ENCODE measurements at regions not wholly inside any gene's neighbourhood (a gene's known extent, or its start where the extent isn't known, plus 50 kb on each side); places are given as distances from the start of the nearest gene placed in this dataset.

DNA sequence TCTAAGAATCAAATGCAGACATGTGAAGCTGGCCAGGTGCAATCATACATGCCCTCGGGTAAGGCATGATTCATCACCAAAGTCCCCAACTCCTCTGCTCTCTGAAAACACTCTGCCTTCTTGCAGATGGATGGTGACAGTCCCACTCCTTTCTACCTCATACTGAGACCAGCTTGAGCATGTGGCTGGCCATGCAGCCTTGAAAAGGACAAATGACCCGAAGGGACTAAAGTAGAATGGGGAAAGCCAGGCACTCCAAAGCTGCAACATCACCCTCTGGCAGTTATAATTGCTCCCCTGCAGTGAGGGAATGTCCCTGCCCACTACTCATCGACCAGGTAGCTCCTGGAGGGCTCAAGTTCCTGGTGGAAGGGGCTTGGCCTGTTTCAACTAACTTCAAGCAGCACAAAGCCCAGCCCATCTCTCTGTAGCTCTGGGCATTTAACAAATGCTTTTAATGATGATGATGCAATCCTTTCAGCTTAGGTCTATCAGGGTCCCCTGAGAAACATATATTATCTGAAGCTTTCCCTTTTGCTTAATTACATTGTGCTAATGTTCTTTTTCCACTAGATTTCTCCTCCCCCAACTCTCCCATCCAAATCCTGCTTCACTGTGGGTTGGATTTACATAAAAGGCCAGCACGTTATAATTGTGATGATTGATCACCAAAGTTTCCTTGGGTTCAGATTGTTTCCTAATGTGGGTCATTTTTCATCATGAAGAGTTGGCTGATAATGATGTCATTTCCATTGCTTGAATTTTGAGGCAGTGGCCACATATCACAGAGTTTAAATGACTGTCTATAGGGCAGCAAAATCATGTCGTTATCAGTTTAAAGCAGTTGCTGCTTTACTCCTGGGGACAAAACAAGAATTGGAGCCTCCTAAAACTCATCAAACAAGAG, 436.5 kb upstream of the SLC30A5 start:
- Histone ChIP-seq H3K36me3 (ENCODE audit: control insufficient read depth in 3 of 3, insufficient read depth in 3 of 3, low read length in 3 of 3) (no peaks in the 10 kb centered on the region), H3K27ac (ENCODE audit: low read depth, low read length) (no peak overlapping the region), H3K4me1 (ENCODE audit: control insufficient read depth in 3 of 3, insufficient read depth in 3 of 3, low read length in 3 of 3) (peaks cover 4 to 8% (median 6%) of the 10 kb centered on the region in 3 donors), H3K4me3 (ENCODE audit: low read length in 3 of 3) (no peak overlapping the region), H3K9me3 (ENCODE audit: control insufficient read depth in 3 of 3, low read length in 3 of 3) (no peaks in the 10 kb centered on the region), H3K27me3 (ENCODE audit: control insufficient read depth in 3 of 3, insufficient read depth in 3 of 3, low read length in 3 of 3) (no peaks in the 10 kb centered on the region), H3K9ac (ENCODE audit: low read depth in 1 of 3, low read length in 3 of 3) (no peak overlapping the region)

DNA sequence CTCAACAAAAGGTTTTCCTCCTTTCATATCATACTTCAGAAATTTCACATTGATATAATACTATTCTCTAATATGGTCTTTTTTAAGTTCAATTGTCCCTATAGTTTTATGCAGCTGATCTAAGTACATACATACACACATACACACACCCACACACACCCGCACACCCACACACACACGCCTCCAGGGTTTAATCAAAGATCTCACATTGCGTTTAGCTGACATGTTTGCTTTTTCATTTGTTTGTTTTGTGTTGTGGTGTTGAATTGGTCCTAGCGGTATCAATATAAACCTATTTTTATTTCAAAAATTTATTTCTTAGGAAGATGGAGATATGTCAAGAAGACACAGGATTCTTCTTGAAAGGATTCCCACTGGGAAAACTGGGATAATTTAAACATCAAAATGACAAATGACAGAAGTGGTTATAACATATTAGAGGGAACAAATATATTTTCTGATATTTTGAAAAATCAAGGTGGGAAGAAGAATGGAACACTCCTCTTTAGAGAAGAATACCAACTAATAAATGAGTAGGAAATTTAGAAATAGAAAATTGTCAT, 434.9 kb upstream of the SLC30A5 start:
- no peaks in the 10 kb centered on the region for H3K9me3 ChIP-seq (ENCODE audit: control insufficient read depth in 3 of 3, low read length in 3 of 3)
- H3K9ac ChIP-seq (ENCODE audit: low read depth in 1 of 3, low read length in 3 of 3), result no peak overlapping the region
- no peaks in the 10 kb centered on the region for H3K4me1 ChIP-seq (ENCODE audit: control insufficient read depth in 3 of 3, insufficient read depth in 3 of 3, low read length in 3 of 3)
- no peak overlapping the region for H3K4me3 ChIP-seq (ENCODE audit: low read length in 3 of 3)
- no peaks in the 10 kb centered on the region for H3K36me3 ChIP-seq (ENCODE audit: control insufficient read depth in 3 of 3, insufficient read depth in 3 of 3, low read length in 3 of 3)
- H3K27ac ChIP-seq (ENCODE audit: low read depth, low read length), result no peak overlapping the region
- H3K27me3 ChIP-seq (ENCODE audit: control insufficient read depth in 3 of 3, insufficient read depth in 3 of 3, low read length in 3 of 3), result no peaks in the 10 kb centered on the region

- Histone ChIP-seq H3K27ac (ENCODE audit: low read depth, low read length) (no peak overlapping the region), H3K36me3 (ENCODE audit: control insufficient read depth in 3 of 3, insufficient read depth in 3 of 3, low read length in 3 of 3) (no peaks in the 10 kb centered on the region), H3K4me3 (ENCODE audit: low read length in 3 of 3) (no peak overlapping the region), H3K9ac (ENCODE audit: low read depth in 1 of 3, low read length in 3 of 3) (no peak overlapping the region), H3K9me3 (ENCODE audit: control insufficient read depth in 3 of 3, low read length in 3 of 3) (no peaks in the 10 kb centered on the region), H3K4me1 (ENCODE audit: control insufficient read depth in 3 of 3, insufficient read depth in 3 of 3, low read length in 3 of 3) (no peaks in the 10 kb centered on the region), H3K27me3 (ENCODE audit: control insufficient read depth in 3 of 3, insufficient read depth in 3 of 3, low read length in 3 of 3) (no peaks in the 10 kb centered on the region)
Observed at GRCh38 chr5:68659881-68660280, 433.9 kb upstream of the SLC30A5 start.

GRCh38 chr5:68661237-68661636, 432.6 kb upstream of the SLC30A5 start:
- no peak overlapping the region for H3K9ac ChIP-seq (ENCODE audit: low read depth in 1 of 3, low read length in 3 of 3)
- H3K9me3 ChIP-seq (ENCODE audit: control insufficient read depth in 3 of 3, low read length in 3 of 3), result no peaks in the 10 kb centered on the region
- H3K4me3 ChIP-seq (ENCODE audit: low read length in 3 of 3), result no peak overlapping the region
- H3K36me3 ChIP-seq (ENCODE audit: control insufficient read depth in 3 of 3, insufficient read depth in 3 of 3, low read length in 3 of 3), result no peaks in the 10 kb centered on the region
- no peaks in the 10 kb centered on the region for H3K4me1 ChIP-seq (ENCODE audit: control insufficient read depth in 3 of 3, insufficient read depth in 3 of 3, low read length in 3 of 3)
- H3K27me3 ChIP-seq (ENCODE audit: control insufficient read depth in 3 of 3, insufficient read depth in 3 of 3, low read length in 3 of 3), result no peaks in the 10 kb centered on the region
- H3K27ac ChIP-seq (ENCODE audit: low read depth, low read length), result no peak overlapping the region

DNA sequence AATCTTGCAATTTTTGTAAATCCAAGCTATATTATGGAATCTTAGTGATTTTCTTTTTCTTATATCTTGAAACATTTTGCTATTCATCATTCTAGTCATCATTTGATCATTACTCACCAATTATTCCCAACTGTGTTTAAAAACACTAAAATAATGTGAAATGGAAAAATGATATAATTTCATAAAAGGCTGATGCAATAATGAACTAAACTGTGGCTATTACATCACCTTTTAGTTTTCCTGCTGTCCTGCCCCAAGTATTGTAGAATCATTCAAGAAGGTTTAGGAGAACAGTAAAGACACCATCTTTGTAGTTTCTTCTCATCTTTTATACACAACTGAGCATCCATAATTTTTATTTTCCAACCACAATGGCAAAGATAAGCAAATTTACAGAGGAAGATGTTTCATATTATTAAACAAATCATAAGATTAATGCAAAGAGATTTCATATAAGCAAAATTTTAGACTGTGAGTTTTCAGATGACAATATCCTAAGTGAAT, 431.0 kb upstream of the SLC30A5 start:
- H3K4me1 ChIP-seq (ENCODE audit: control insufficient read depth in 3 of 3, insufficient read depth in 3 of 3, low read length in 3 of 3), result no peaks in the 10 kb centered on the region
- no peaks in the 10 kb centered on the region for H3K27me3 ChIP-seq (ENCODE audit: control insufficient read depth in 3 of 3, insufficient read depth in 3 of 3, low read length in 3 of 3)

GRCh38 chr5:68669864-68670575, 423.8 kb upstream of the SLC30A5 start:
- no peak overlapping the region for H3K27ac ChIP-seq (ENCODE audit: low read depth, low read length)
- H3K27me3 ChIP-seq (ENCODE audit: control insufficient read depth in 3 of 3, insufficient read depth in 3 of 3, low read length in 3 of 3), result no peaks in the 10 kb centered on the region
- H3K4me3 ChIP-seq (ENCODE audit: low read length in 3 of 3), result no peak overlapping the region
- H3K9me3 ChIP-seq (ENCODE audit: control insufficient read depth in 3 of 3, low read length in 3 of 3), result no peaks in the 10 kb centered on the region
- no peaks in the 10 kb centered on the region for H3K36me3 ChIP-seq (ENCODE audit: control insufficient read depth in 3 of 3, insufficient read depth in 3 of 3, low read length in 3 of 3)
- peaks cover 0 to 4% (median 3%) of the 10 kb centered on the region in 3 donors for H3K4me1 ChIP-seq (ENCODE audit: control insufficient read depth in 3 of 3, insufficient read depth in 3 of 3, low read length in 3 of 3)
- no peak overlapping the region for H3K9ac ChIP-seq (ENCODE audit: low read depth in 1 of 3, low read length in 3 of 3)

More for the DNA sequence above, 431.0 kb upstream of the SLC30A5 start:
- H3K9me3 ChIP-seq (ENCODE audit: control insufficient read depth in 3 of 3, low read length in 3 of 3), result no peaks in the 10 kb centered on the region
- H3K4me3 ChIP-seq (ENCODE audit: low read length in 3 of 3), result no peak overlapping the region
- no peaks in the 10 kb centered on the region for H3K36me3 ChIP-seq (ENCODE audit: control insufficient read depth in 3 of 3, insufficient read depth in 3 of 3, low read length in 3 of 3)
- no peak overlapping the region for H3K27ac ChIP-seq (ENCODE audit: low read depth, low read length)
- H3K9ac ChIP-seq (ENCODE audit: low read depth in 1 of 3, low read length in 3 of 3), result no peak overlapping the region

- H3K27ac ChIP-seq (ENCODE audit: low read depth, low read length), result no peak overlapping the region
- H3K36me3 ChIP-seq (ENCODE audit: control insufficient read depth in 3 of 3, insufficient read depth in 3 of 3, low read length in 3 of 3), result no peaks in the 10 kb centered on the region
- H3K4me1 ChIP-seq (ENCODE audit: control insufficient read depth in 3 of 3, insufficient read depth in 3 of 3, low read length in 3 of 3), result peaks cover 0 to 4% (median 3%) of the 10 kb centered on the region in 3 donors
- no peak overlapping the region for H3K4me3 ChIP-seq (ENCODE audit: low read length in 3 of 3)
- H3K27me3 ChIP-seq (ENCODE audit: control insufficient read depth in 3 of 3, insufficient read depth in 3 of 3, low read length in 3 of 3), result no peaks in the 10 kb centered on the region
- H3K9ac ChIP-seq (ENCODE audit: low read depth in 1 of 3, low read length in 3 of 3), result no peak overlapping the region
- H3K9me3 ChIP-seq (ENCODE audit: control insufficient read depth in 3 of 3, low read length in 3 of 3), result no peaks in the 10 kb centered on the region
Observed at GRCh38 chr5:68673106-68673822, 420.6 kb upstream of the SLC30A5 start.

DNA sequence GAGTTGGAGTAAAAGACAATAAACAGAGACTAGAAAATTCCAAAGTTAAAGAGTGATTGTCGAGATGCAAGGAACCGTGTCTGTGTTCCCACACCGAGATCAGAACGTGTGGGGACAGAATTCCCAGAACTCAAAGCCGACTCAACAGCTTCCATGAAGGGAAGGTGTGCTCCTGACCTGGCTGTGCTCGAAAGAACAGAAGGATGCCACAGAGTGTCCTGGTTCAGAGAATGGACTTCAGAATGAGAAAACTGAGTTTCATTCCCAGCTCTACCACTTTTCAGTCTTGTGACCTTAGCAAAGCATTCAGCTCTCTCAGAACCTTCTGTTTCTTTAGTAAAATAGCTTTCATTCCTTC, 420.0 kb upstream of the SLC30A5 start:
- H3K9ac ChIP-seq (ENCODE audit: low read depth in 1 of 3, low read length in 3 of 3), result no peak overlapping the region
- H3K27me3 ChIP-seq (ENCODE audit: control insufficient read depth in 3 of 3, insufficient read depth in 3 of 3, low read length in 3 of 3), result no peaks in the 10 kb centered on the region
- no peaks in the 10 kb centered on the region for H3K9me3 ChIP-seq (ENCODE audit: control insufficient read depth in 3 of 3, low read length in 3 of 3)
- no peak overlapping the region for H3K4me3 ChIP-seq (ENCODE audit: low read length in 3 of 3)
- peaks cover 0 to 4% (median 3%) of the 10 kb centered on the region in 3 donors for H3K4me1 ChIP-seq (ENCODE audit: control insufficient read depth in 3 of 3, insufficient read depth in 3 of 3, low read length in 3 of 3)
- no peak overlapping the region for H3K27ac ChIP-seq (ENCODE audit: low read depth, low read length)
- no peaks in the 10 kb centered on the region for H3K36me3 ChIP-seq (ENCODE audit: control insufficient read depth in 3 of 3, insufficient read depth in 3 of 3, low read length in 3 of 3)

GRCh38 chr5:68679041-68679440, 414.8 kb upstream of the SLC30A5 start:
- Histone ChIP-seq H3K9ac (ENCODE audit: low read depth in 1 of 3, low read length in 3 of 3) (no peak overlapping the region), H3K27ac (ENCODE audit: low read depth, low read length) (no peak overlapping the region), H3K36me3 (ENCODE audit: control insufficient read depth in 3 of 3, insufficient read depth in 3 of 3, low read length in 3 of 3) (no peaks in the 10 kb centered on the region), H3K4me1 (ENCODE audit: control insufficient read depth in 3 of 3, insufficient read depth in 3 of 3, low read length in 3 of 3) (peaks cover 0 to 5% (median 3%) of the 10 kb centered on the region in 3 donors), H3K9me3 (ENCODE audit: control insufficient read depth in 3 of 3, low read length in 3 of 3) (no peaks in the 10 kb centered on the region), H3K4me3 (ENCODE audit: low read length in 3 of 3) (no peak overlapping the region), H3K27me3 (ENCODE audit: control insufficient read depth in 3 of 3, insufficient read depth in 3 of 3, low read length in 3 of 3) (no peaks in the 10 kb centered on the region)

Measured in skeletal muscle tissue (tissue), 3 donors.